Tibial nerve (tissue), 3 donors: ENCODE measurements at regions not wholly inside any gene's neighbourhood (a gene's known extent, or its start where the extent isn't known, plus 50 kb on each side); places are given as distances from the start of the nearest gene placed in this dataset.

ENCODE experiments used
- CTCF ChIP-seq, 5 experiments: fragments of 200-600 bp in 3 of 5; fragments of 450-650 bp in 2 of 5; sonication (generic) in 3 of 5; IDR thresholded peaks; one replicate each; pipeline ENCODE4 v1.5.1; 2016 to 2019; ENCODE audit warnings: antibody characterized with exemption in 5 of 5, mild to moderate bottlenecking in 3 of 5, moderate library complexity in 2 of 5
- POLR2A ChIP-seq, 2 donors: fragments of 450-650 bp; IDR thresholded peaks; one replicate each; pipeline ENCODE4 v1.6.1; 2017; ENCODE audit warnings: antibody characterized with exemption in 2 of 2, mild to moderate bottlenecking in 2 of 2, moderate library complexity in 2 of 2

- TF ChIP-seq CTCF (IDR thresholded peaks at IDR 0.05) (no peak), POLR2A (IDR thresholded peaks at IDR 0.05) (no peak)
Observed at GRCh38 chr2:134134827-134135226, 119.0 kb upstream of the MGAT5 start.
